Adrenal gland (tissue), 5 donors: ENCODE measurements at regions not wholly inside any gene's neighbourhood (a gene's known extent, or its start where the extent isn't known, plus 50 kb on each side); places are given as distances from the start of the nearest gene placed in this dataset.

Source experiments
- POLR2A ChIP-seq, 2 donors: fragments of 450-650 bp; IDR thresholded peaks; one replicate each; pipeline ENCODE4 v1.6.1; 2017; ENCODE audit warnings: antibody characterized with exemption in 2 of 2, mild to moderate bottlenecking in 2 of 2, moderate library complexity in 1 of 2
- TF ChIP-seq, protein P1 (sequence below), 6 experiments: fragments of 450-650 bp in 4 of 6; fragments of 200-600 bp in 2 of 6; sonication (generic) in 1 of 6; IDR thresholded peaks; 1 replicate in 5 of 6; 2 replicates in 1 of 6; pipeline versions ENCODE4 v1.5.1 to v1.8.0; 2016 to 2021; ENCODE audit warnings: antibody characterized with exemption in 6 of 6, mild to moderate bottlenecking in 2 of 6, moderate library complexity in 1 of 6
- donor health status: DM: no; HTN: no; CAD: no.

DNA sequence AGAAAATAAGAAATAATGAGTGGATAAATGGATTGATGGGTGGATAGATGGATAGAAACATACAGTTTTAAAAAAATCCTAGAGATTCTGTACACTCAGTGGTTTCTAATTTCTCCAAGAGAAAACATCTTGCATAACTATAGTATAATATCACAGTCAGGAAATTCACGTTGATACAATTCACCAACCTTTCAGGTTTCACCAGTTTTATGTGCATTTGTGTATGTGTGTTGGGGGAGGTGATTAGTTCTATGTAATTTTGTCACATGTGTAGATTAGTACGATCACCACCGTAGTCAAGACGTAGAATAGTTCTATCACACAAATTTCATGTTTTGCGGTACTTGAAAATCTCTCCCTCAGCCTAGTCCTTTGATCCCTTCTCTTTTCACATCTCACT is 288.2 kb upstream of the LRATD1 start:
- TF ChIP-seq, protein P1, sequence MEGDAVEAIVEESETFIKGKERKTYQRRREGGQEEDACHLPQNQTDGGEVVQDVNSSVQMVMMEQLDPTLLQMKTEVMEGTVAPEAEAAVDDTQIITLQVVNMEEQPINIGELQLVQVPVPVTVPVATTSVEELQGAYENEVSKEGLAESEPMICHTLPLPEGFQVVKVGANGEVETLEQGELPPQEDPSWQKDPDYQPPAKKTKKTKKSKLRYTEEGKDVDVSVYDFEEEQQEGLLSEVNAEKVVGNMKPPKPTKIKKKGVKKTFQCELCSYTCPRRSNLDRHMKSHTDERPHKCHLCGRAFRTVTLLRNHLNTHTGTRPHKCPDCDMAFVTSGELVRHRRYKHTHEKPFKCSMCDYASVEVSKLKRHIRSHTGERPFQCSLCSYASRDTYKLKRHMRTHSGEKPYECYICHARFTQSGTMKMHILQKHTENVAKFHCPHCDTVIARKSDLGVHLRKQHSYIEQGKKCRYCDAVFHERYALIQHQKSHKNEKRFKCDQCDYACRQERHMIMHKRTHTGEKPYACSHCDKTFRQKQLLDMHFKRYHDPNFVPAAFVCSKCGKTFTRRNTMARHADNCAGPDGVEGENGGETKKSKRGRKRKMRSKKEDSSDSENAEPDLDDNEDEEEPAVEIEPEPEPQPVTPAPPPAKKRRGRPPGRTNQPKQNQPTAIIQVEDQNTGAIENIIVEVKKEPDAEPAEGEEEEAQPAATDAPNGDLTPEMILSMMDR (IDR thresholded peaks at IDR 0.05): no peak
- TF ChIP-seq POLR2A (IDR thresholded peaks at IDR 0.05): no peak
